ENCODE measurements at regions not wholly inside any gene's neighbourhood (a gene's known extent, or its start where the extent isn't known, plus 50 kb on each side); places are given as distances from the start of the nearest gene placed in this dataset.
A peak's percentile ranks its signal among the peaks of the same experiment; 100 is the strongest.
"Not testable (repeated sequence)": the region's sequence is repeated elsewhere in the genome, so short reads cannot be mapped to it uniquely, and the experiment has no call there.

GRCh38 chr12:114090211-114090610 is 124.1 kb upstream of the RBM19 start:
- H3K4me1 ChIP-seq = no peaks in the 10 kb centered on the region
- intact Hi-C loops (cut with DNase I) = no loop called here
- ATAC-seq = no peak
- 63 to 73% methylated on average over 5 of the region's 5 CpGs for WGBS, 2 donors
- no peak overlapping the region for H3K27ac ChIP-seq
- no peaks in the 10 kb centered on the region for H3K36me3 ChIP-seq
- H3K4me3 ChIP-seq = no peak overlapping the region
- H3K27me3 ChIP-seq = peaks cover 0 to 2% (median 0%) of the 10 kb centered on the region in 7 donors
- TF ChIP-seq CTCF (IDR thresholded peaks at IDR 0.05) = no peak
- no peak for DNase-seq
- H3K9me3 ChIP-seq = no peaks in the 10 kb centered on the region

- Histone ChIP-seq H3K9me3 (no peaks in the 10 kb centered on the region), H3K27ac (no peak overlapping the region), H3K36me3 (no peaks in the 10 kb centered on the region), H3K4me1 (no peaks in the 10 kb centered on the region), H3K4me3 (no peak overlapping the region), H3K27me3 (peaks cover 0 to 6% (median 0%) of the 10 kb centered on the region in 7 donors)
- peak in 1 of 8 donors; percentile 8 for ATAC-seq
- intact Hi-C loops (cut with DNase I) = no loop called here
- no peak for TF ChIP-seq CTCF (IDR thresholded peaks at IDR 0.05)
- 67 to 70% methylated on average over 3 of the region's 3 CpGs for WGBS, 2 donors
- no peak for DNase-seq
Measured at GRCh38 chr12:114073076-114073475, 107.0 kb upstream of the RBM19 start.

- no peak for DNase-seq
- intact Hi-C loops (cut with DNase I) = no loop called here
- Histone ChIP-seq H3K4me3 (no peak overlapping the region), H3K9me3 (peaks cover 0 to 4% (median 0%) of the 10 kb centered on the region in 11 donors), H3K36me3 (no peaks in the 10 kb centered on the region), H3K27me3 (peaks cover 0 to 6% (median 4%) of the 10 kb centered on the region in 7 donors), H3K4me1 (no peaks in the 10 kb centered on the region), H3K27ac (no peak overlapping the region)
- ATAC-seq = no peak
- 81 to 86% methylated on average over 2 of the region's 2 CpGs for WGBS, 2 donors
- no peak for TF ChIP-seq CTCF (IDR thresholded peaks at IDR 0.05)
Measured at GRCh38 chr12:114069507-114069906, 103.4 kb upstream of the RBM19 start.

GRCh38 chr12:114064497-114064896 is 98.4 kb upstream of the RBM19 start:
- Histone ChIP-seq H3K4me3 (no peak overlapping the region), H3K36me3 (no peaks in the 10 kb centered on the region), H3K9me3 (peaks cover 0 to 17% (median 0%) of the 10 kb centered on the region in 11 donors), H3K27ac (no peak overlapping the region), H3K4me1 (no peaks in the 10 kb centered on the region), H3K27me3 (peaks cover 0 to 6% (median 0%) of the 10 kb centered on the region in 7 donors)
- WGBS, 2 donors = 72 to 92% methylated on average over 3 to 4 of the region's 4 CpGs
- intact Hi-C loops (cut with DNase I) = no loop called here
- no peak for TF ChIP-seq CTCF (IDR thresholded peaks at IDR 0.05)
- no peak for ATAC-seq
- DNase-seq = no peak

GRCh38 chr12:114064034-114064433 is 97.9 kb upstream of the RBM19 start:
- WGBS, 2 donors = 74 to 75% methylated on average over 8 of the region's 8 CpGs
- H3K27me3 ChIP-seq; H3K36me3 ChIP-seq; intact Hi-C loops (cut with DNase I); H3K4me3 ChIP-seq; H3K4me1 ChIP-seq; H3K27ac ChIP-seq; DNase-seq; ATAC-seq: not testable (repeated sequence)
- peaks cover 0 to 18% (median 0%) of the 10 kb centered on the region in 11 donors for H3K9me3 ChIP-seq
